Gastroesophageal sphincter (tissue), 4 donors: ENCODE measurements at regions not wholly inside any gene's neighbourhood (a gene's known extent, or its start where the extent isn't known, plus 50 kb on each side); places are given as distances from the start of the nearest gene placed in this dataset.
"Not testable (repeated sequence)": the region's sequence is repeated elsewhere in the genome, so short reads cannot be mapped to it uniquely, and the experiment has no call there.

Experiments
- ATAC-seq: fragments of 150-250 bp; one replicate; pipeline ENCODE4 v1.9.1; 2016; ENCODE audit warnings: mild to moderate bottlenecking, moderate library complexity
- H3K27ac ChIP-seq, 4 donors: fragments of 200-600 bp; sonication (generic) in 3 of 4; 1 replicate in 3 of 4; 2 replicates in 1 of 4; pipeline ENCODE4 v1.5.1; 2016 to 2019
- H3K27me3 ChIP-seq: fragments of 200-600 bp; sonication (generic); one replicate; pipeline ENCODE4 v1.5.1; 2019
- H3K36me3 ChIP-seq, 2 donors: fragments of 200-600 bp; sonication (generic); one replicate each; pipeline ENCODE4 v1.5.1; 2019; ENCODE audit warnings: control low read depth in 1 of 2
- H3K4me1 ChIP-seq, 3 donors: fragments of 200-600 bp; sonication (generic); 1 replicate in 2 of 3; 2 replicates in 1 of 3; pipeline ENCODE4 v1.5.1; 2016 to 2019; ENCODE audit warnings: control low read depth in 2 of 3
- H3K4me3 ChIP-seq, 2 donors: fragments of 200-600 bp; sonication (generic); one replicate each; pipeline ENCODE4 v1.5.1; 2019; ENCODE audit warnings: mild to moderate bottlenecking in 1 of 2, moderate library complexity in 1 of 2
- H3K9me3 ChIP-seq, 3 donors: fragments of 200-600 bp; sonication (generic); one replicate each; pipeline ENCODE4 v1.5.1; 2017 to 2019; ENCODE audit warnings: control low read depth in 2 of 3
- CTCF ChIP-seq, 4 experiments: fragments of 200-600 bp in 2 of 4; fragments of 450-650 bp in 2 of 4; sonication (generic) in 1 of 4; IDR thresholded peaks; one replicate each; pipeline ENCODE4 v1.5.1; 2017 to 2019; ENCODE audit warnings: antibody characterized with exemption in 4 of 4, mild to moderate bottlenecking in 2 of 4, moderate library complexity in 2 of 4
- EP300 ChIP-seq: sonication (generic); formaldehyde crosslinking; IDR thresholded peaks from one replicate; pipeline ENCODE4 v1.6.1; 2017; ENCODE audit warnings: antibody characterized with exemption, mild to moderate bottlenecking
- POLR2A ChIP-seq, 2 donors: fragments of 450-650 bp; IDR thresholded peaks; one replicate each; pipeline ENCODE4 v1.6.1; 2017; ENCODE audit warnings: antibody characterized with exemption in 2 of 2, mild to moderate bottlenecking in 2 of 2, moderate library complexity in 1 of 2
- POLR2AphosphoS5 ChIP-seq: sonication (generic); formaldehyde crosslinking; IDR thresholded peaks from one replicate; pipeline ENCODE4 v1.6.1; 2017; ENCODE audit warnings: antibody characterized with exemption
- WGBS, 2 donors: methylation state at CpG; one replicate each; pipeline ENCODE4 v1.1.5; 2018; ENCODE audit warnings: low coverage in 1 of 2; 5-methylcytosine and 5-hydroxymethylcytosine counted together

- 46 to 73% methylated on average over 2 of the region's 2 CpGs for WGBS, 2 donors
- no peaks in the 10 kb centered on the region for H3K27me3 ChIP-seq
- H3K4me3 ChIP-seq: no peak overlapping the region
- ATAC-seq: no peak
- H3K4me1 ChIP-seq: no peaks in the 10 kb centered on the region
- H3K9me3 ChIP-seq: no peaks in the 10 kb centered on the region
- H3K36me3 ChIP-seq: no peaks in the 10 kb centered on the region
- no peak for TF ChIP-seq POLR2A (IDR thresholded peaks at IDR 0.05)
- no peak for TF ChIP-seq CTCF (IDR thresholded peaks at IDR 0.05)
- TF ChIP-seq POLR2AphosphoS5: no peak
- no peak for TF ChIP-seq EP300
- H3K27ac ChIP-seq: no peak overlapping the region
Observed at GRCh38 chr2:76009484-76009883, 298.8 kb upstream of the GCFC2 start.

GRCh38 chr2:76008001-76008702, 297.4 kb upstream of the GCFC2 start:
- Histone ChIP-seq H3K9me3 (no peaks in the 10 kb centered on the region), H3K4me1 (no peaks in the 10 kb centered on the region), H3K36me3 (no peaks in the 10 kb centered on the region), H3K4me3 (no peak overlapping the region), H3K27me3 (no peaks in the 10 kb centered on the region), H3K27ac (no peak overlapping the region)
- no peak for ATAC-seq
- TF ChIP-seq EP300 (no peak), CTCF (IDR thresholded peaks at IDR 0.05) (no peak), POLR2AphosphoS5 (no peak), POLR2A (IDR thresholded peaks at IDR 0.05) (no peak)
- 60 to 80% methylated on average over 4 to 5 of the region's 7 CpGs for WGBS, 2 donors

GRCh38 chr2:76000425-76000824, 289.7 kb upstream of the GCFC2 start:
- H3K36me3 ChIP-seq: no peaks in the 10 kb centered on the region
- ATAC-seq: no peak
- no peaks in the 10 kb centered on the region for H3K27me3 ChIP-seq
- no peak overlapping the region for H3K27ac ChIP-seq
- H3K4me3 ChIP-seq: no peak overlapping the region
- WGBS, 2 donors: 64 to 65% methylated on average over 2 of the region's 2 CpGs
- H3K9me3 ChIP-seq: peaks cover 0 to 4% (median 0%) of the 10 kb centered on the region in 3 donors
- H3K4me1 ChIP-seq: no peaks in the 10 kb centered on the region
- TF ChIP-seq POLR2A (IDR thresholded peaks at IDR 0.05): no peak
- no peak for TF ChIP-seq CTCF (IDR thresholded peaks at IDR 0.05)
- TF ChIP-seq POLR2AphosphoS5: no peak
- no peak for TF ChIP-seq EP300

GRCh38 chr2:75998451-75998850, 287.7 kb upstream of the GCFC2 start:
- no peak for TF ChIP-seq POLR2A (IDR thresholded peaks at IDR 0.05)
- no peak for TF ChIP-seq EP300
- TF ChIP-seq CTCF (IDR thresholded peaks at IDR 0.05): no peak
- no peak for TF ChIP-seq POLR2AphosphoS5
- Histone ChIP-seq H3K27ac (no peak overlapping the region), H3K27me3 (no peaks in the 10 kb centered on the region), H3K4me3 (no peak overlapping the region), H3K36me3 (no peaks in the 10 kb centered on the region), H3K9me3 (peaks cover 0 to 18% (median 0%) of the 10 kb centered on the region in 3 donors), H3K4me1 (no peaks in the 10 kb centered on the region)
- no peak for ATAC-seq
- WGBS, 2 donors: 92 to 93% methylated on average over 2 of the region's 2 CpGs

GRCh38 chr2:75994759-75995158, 284.0 kb upstream of the GCFC2 start:
- no peak for ATAC-seq

GRCh38 chr2:75988622-75989021, 277.9 kb upstream of the GCFC2 start:
- H3K4me3 ChIP-seq, H3K27me3 ChIP-seq, H3K4me1 ChIP-seq, H3K36me3 ChIP-seq, ATAC-seq, H3K27ac ChIP-seq: not testable (repeated sequence)
- peaks cover 0 to 28% (median 0%) of the 10 kb centered on the region in 3 donors for H3K9me3 ChIP-seq
- WGBS, 2 donors: 87 to 100% methylated on average over 3 to 5 of the region's 5 CpGs

More at GRCh38 chr2:75994759-75995158, 284.0 kb upstream of the GCFC2 start:
- Histone ChIP-seq H3K9me3 (peaks cover 0 to 35% (median 0%) of the 10 kb centered on the region in 3 donors), H3K4me3 (no peak overlapping the region), H3K27me3 (no peaks in the 10 kb centered on the region), H3K36me3 (no peaks in the 10 kb centered on the region), H3K27ac (no peak overlapping the region), H3K4me1 (no peaks in the 10 kb centered on the region)
- WGBS, 2 donors: 60% methylated on average over 2 of the region's 4 CpGs; no CpG with 5 or more reads in 1 of the 2 donors
- TF ChIP-seq POLR2A (IDR thresholded peaks at IDR 0.05): no peak
- TF ChIP-seq POLR2AphosphoS5: no peak
- no peak for TF ChIP-seq EP300
- TF ChIP-seq CTCF (IDR thresholded peaks at IDR 0.05): no peak
